ENCODE measurements at regions not wholly inside any gene's neighbourhood (a gene's known extent, or its start where the extent isn't known, plus 50 kb on each side); places are given as distances from the start of the nearest gene placed in this dataset.

GRCh38 chr4:176529574-176529973 lies 209.8 kb downstream of the SPCS3 start:
- TF ChIP-seq POLR2A (IDR thresholded peaks at IDR 0.05; ENCODE audit: borderline replicate concordance, extremely low read depth, insufficient read depth, insufficient read length): no peak
- TF ChIP-seq CTCF (IDR thresholded peaks at IDR 0.05 in 2 of 3, conservative IDR thresholded peaks at IDR 0.05 in 1 of 3; ENCODE audit: borderline replicate concordance in 1 of 3, insufficient read depth in 1 of 3, low read depth in 2 of 3, low read length in 2 of 3): no peak
- TF ChIP-seq ZNF274 (IDR thresholded peaks at IDR 0.05; ENCODE audit: low read depth, low read length): no peak
